GM18907 (cell line): ENCODE measurements at regions not wholly inside any gene's neighbourhood (a gene's known extent, or its start where the extent isn't known, plus 50 kb on each side); places are given as distances from the start of the nearest gene placed in this dataset.
"Not testable (repeated sequence)": the region's sequence is repeated elsewhere in the genome, so short reads cannot be mapped to it uniquely, and the experiment has no call there.

ENCODE experiments used
- ATAC-seq: cut with Tn5 transposase; IDR thresholded peaks from one replicate; pipeline ENCODE4 v1.9.1; 2021; ENCODE audit warnings: mild to moderate bottlenecking, moderate library complexity; ENCODE audit not compliant: unreplicated experiment

GRCh38 chr9:90523958-90524357 is 118.7 kb downstream of the DIRAS2 start:
- ATAC-seq = no peak

- ATAC-seq = no peak
Measured at GRCh38 chr9:90526386-90526785, 116.2 kb downstream of the DIRAS2 start.

DNA sequence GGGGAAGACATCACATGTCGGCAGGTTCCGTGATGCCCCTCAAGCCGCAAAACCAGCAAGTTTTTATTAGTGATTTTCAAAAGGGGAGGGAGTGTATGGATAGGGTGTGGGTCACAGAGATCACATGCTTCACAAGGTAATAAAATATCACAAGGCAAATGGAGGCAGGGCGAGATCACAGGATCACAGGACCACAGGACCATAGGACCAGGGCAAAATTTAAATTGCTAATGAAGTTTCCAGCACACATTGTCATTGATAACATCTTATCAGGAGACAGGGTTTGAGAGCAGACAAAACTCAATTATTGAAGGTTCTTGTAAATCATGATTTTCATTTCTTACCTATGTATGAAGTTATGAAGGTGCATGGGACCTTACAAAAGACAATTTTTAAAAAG is 106.5 kb downstream of the DIRAS2 start:
- ATAC-seq = not testable (repeated sequence)

DNA sequence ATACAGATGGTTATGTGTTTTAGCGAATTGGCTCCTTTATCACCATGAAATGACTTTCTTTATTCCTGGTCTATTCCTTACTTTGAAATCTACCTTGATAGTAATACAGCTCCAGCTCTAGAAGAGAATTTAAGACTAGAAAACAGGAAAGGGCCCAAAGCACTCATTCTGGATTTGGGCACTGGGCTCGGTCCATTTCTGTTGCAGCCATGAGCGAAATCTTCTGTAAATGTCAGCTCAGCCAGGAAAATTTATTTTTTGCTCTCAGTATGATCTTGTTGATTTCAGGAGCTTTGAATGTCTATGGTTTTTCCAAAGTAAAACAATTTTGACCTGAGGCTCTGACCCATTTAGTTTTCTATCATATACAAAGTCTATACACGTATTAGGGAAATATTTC is 104.1 kb downstream of the DIRAS2 start:
- ATAC-seq = no peak

- no peak for ATAC-seq
Measured at GRCh38 chr9:90539286-90539685, 103.3 kb downstream of the DIRAS2 start.

- ATAC-seq = no peak
Measured at GRCh38 chr9:90540734-90541133, 101.9 kb downstream of the DIRAS2 start.

GRCh38 chr9:90544488-90544887 is 98.1 kb downstream of the DIRAS2 start:
- ATAC-seq = no peak

- ATAC-seq = no peak
Measured at GRCh38 chr9:90546200-90546599, 96.4 kb downstream of the DIRAS2 start.

GRCh38 chr9:90547896-90548295 is 94.7 kb downstream of the DIRAS2 start:
- no peak for ATAC-seq

DNA sequence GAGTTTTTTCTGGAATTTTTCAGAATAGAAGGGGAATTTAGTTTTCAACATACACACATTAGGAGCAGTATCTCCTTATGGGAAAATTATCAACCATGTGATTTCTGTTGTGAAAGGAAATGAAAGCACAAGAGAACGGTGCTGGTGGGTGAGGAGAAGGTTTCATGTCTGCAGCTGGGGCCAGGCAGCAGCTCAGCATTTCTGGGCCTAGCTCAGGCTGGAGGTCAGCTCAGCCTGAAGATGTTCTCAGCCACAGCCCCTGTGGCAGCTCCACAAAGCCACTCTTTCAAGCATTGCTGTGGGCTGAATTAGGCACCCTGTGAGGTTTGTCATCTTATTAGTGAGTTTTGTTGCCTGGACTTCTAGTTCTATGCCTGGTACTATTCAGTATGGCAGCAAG is 90.3 kb downstream of the DIRAS2 start:
- ATAC-seq = peak; percentile 62

- ATAC-seq = no peak
Measured at GRCh38 chr9:90555351-90556057, 87.1 kb downstream of the DIRAS2 start.

GRCh38 chr9:90556897-90557675 is 85.5 kb downstream of the DIRAS2 start:
- ATAC-seq = no peak

DNA sequence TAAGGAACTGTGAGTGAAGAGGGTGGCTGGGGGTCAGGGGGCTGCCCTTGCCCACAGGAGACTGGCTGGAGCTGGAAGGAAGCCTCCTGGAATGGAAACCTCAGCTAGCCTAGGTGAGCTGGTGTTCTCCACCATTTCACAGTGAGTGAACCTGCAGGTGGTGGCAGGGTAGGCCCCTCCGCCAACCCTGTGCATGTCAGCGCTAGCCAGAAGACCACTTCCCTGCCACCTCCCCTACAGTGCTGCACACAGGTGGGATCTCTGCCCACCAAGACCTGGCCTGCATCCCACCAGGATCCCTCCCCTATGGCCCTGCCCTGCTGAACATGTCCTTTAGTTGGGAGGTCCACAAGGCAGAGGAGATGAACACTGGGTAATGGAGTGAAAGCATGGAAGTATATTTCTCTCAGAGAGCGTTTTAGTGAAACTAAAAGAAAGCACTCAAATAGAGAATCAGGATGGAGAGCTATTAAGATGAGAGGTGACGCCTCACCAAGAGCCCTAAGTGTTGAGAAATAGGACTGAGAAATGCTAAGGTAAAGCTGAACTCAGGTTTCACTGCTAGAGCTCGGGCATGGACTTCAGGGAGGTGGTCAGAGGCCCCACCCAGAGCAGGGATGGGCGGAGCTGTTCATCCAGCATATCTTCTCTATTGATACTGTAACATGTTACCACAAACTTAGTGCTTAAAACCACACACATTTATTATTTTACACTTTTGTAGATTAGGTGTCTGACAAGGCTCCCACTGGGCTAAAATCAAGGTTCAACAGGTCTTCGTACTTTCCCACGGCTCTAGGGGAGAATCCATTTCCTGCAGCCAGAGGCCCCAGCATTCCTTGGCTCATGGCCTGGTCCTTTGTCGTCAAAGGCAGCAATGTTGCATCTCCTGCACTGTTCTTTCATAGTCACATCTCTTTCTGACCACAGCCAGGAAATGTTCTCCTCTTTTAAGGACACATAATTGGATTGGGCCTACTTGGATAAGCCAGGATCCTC is 83.2 kb downstream of the DIRAS2 start:
- no peak for ATAC-seq
